ENCODE measurements at regions not wholly inside any gene's neighbourhood (a gene's known extent, or its start where the extent isn't known, plus 50 kb on each side); places are given as distances from the start of the nearest gene placed in this dataset.

GRCh38 chr3:86282106-86282787 is 708.7 kb downstream of the VGLL3 start:
- no peak overlapping the region for H3K4me3 Mint-ChIP-seq
- POLR2A ChIA-PET, result no interaction called here
- no peaks in the 10 kb centered on the region for H3K27me3 Mint-ChIP-seq
- peaks cover 23% of the 10 kb centered on the region for H3K9me3 Mint-ChIP-seq
- intact Hi-C loops (cut with micrococcal nuclease), result no loop called here
- H3K36me3 Mint-ChIP-seq, result no peaks in the 10 kb centered on the region
- H3K27ac Mint-ChIP-seq, result no peak overlapping the region
- CTCF ChIA-PET, result no interaction called here
- H3K4me1 Mint-ChIP-seq (ENCODE audit: low read depth), result no peaks in the 10 kb centered on the region
- no peak for DNase-seq

DNA sequence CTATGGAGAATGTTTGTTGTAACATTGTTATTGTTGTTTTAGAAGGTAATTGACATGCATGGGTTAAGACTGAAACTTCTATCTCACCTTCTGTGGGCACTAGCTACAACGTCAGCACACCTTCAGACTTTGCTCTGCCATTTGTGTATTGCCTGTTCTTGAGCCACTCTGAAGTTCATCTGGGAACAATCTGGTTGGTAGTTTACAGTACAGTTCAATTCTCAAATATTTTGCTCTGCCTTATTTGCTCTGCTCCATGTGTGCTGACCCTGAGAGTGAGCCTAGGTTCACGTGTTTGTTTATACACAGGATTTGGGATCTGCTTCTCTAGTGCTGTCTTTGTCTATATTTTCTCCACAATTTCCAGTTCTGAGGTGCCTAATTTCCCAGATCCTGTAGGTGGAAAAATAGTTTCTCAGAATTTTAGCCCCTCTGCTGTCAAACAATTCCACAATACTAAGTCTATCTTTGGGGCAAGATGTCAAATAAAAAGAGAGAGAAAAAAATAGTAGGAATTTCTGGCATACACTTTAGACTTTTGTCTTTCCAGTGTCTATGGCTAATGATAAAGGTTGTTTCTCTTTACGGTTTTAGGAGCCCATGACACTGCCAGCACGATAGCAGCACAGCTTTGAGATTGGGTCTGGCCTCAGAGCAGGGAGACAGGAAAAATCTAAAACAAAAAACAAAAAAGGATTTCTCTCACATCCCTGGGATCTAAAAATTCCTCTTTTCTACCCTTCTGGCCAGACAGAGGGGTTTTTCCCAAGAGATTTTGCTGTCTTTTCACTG is 721.4 kb downstream of the VGLL3 start:
- no peak overlapping the region for H3K27ac Mint-ChIP-seq
- ChIA-PET POLR2A (no interaction called here), CTCF (no interaction called here)
- intact Hi-C loops (cut with micrococcal nuclease), result no loop called here
- H3K4me3 Mint-ChIP-seq, result no peak overlapping the region
- no peaks in the 10 kb centered on the region for H3K27me3 Mint-ChIP-seq
- no peaks in the 10 kb centered on the region for H3K4me1 Mint-ChIP-seq (ENCODE audit: low read depth)
- no peaks in the 10 kb centered on the region for H3K36me3 Mint-ChIP-seq
- H3K9me3 Mint-ChIP-seq, result peaks cover 3% of the 10 kb centered on the region
- no peak for DNase-seq

GRCh38 chr3:86257955-86258641 is 732.9 kb downstream of the VGLL3 start:
- H3K9me3 Mint-ChIP-seq, result peaks cover 15% of the 10 kb centered on the region
- no peaks in the 10 kb centered on the region for H3K4me1 Mint-ChIP-seq (ENCODE audit: low read depth)
- no peak for DNase-seq
- no peaks in the 10 kb centered on the region for H3K27me3 Mint-ChIP-seq
- H3K36me3 Mint-ChIP-seq, result no peaks in the 10 kb centered on the region
- ChIA-PET POLR2A (no interaction called here), CTCF (no interaction called here)
- intact Hi-C loops (cut with micrococcal nuclease), result no loop called here
- H3K4me3 Mint-ChIP-seq, result no peak overlapping the region
- no peak overlapping the region for H3K27ac Mint-ChIP-seq

GRCh38 chr3:86254480-86254879 is 736.5 kb downstream of the VGLL3 start:
- Mint-ChIP-seq H3K27ac (no peak overlapping the region), H3K9me3 (peaks cover 13% of the 10 kb centered on the region), H3K27me3 (no peaks in the 10 kb centered on the region), H3K36me3 (no peaks in the 10 kb centered on the region), H3K4me1 (ENCODE audit: low read depth) (no peaks in the 10 kb centered on the region), H3K4me3 (no peak overlapping the region)
- CTCF ChIA-PET, result no interaction called here
- DNase-seq, result no peak
- intact Hi-C loops (cut with micrococcal nuclease), result no loop called here
- POLR2A ChIA-PET, result no interaction called here

DNA sequence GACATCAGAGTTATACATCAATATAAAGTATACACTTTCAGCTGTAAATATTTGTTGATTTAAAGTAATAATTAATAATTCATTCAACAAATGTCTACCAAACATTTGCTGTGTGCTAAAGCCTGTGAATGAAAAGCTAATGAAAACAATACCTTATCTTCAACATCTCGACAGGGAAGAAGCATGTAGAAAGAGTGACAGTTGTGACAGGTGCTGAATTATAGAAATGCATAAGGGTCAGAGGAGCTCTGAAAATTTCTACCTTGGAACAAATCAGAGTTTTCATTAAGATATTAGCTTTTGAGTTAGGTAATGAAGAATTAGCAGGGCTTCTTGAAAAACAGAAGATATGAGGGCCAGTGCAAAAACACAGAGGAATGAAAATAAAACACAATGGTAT is 739.2 kb downstream of the VGLL3 start:
- no peak for DNase-seq
- Mint-ChIP-seq H3K36me3 (no peaks in the 10 kb centered on the region), H3K4me1 (ENCODE audit: low read depth) (no peaks in the 10 kb centered on the region), H3K9me3 (peaks cover 24% of the 10 kb centered on the region), H3K27me3 (no peaks in the 10 kb centered on the region), H3K4me3 (no peak overlapping the region), H3K27ac (no peak overlapping the region)
- CTCF ChIA-PET, result no interaction called here
- POLR2A ChIA-PET, result no interaction called here
- intact Hi-C loops (cut with micrococcal nuclease), result no loop called here

DNA sequence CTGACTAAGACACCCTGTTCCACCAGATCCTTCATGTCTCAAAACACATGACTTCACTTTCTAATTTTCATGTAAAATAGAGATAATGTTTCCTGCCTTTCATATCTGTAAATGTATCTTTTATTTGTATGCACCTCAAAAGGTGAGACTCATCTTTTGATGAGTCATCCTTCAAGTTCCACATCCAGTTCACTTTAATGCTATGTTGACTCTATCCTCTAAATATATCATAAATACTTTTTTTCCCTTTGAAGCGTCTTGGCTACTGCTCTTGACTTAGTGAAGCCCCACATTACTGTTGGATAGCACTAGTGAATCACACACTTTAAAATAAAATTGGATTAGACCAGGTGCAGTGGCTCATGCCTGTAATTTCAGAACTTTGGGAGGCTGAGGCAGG is 741.1 kb downstream of the VGLL3 start:
- H3K4me1 Mint-ChIP-seq (ENCODE audit: low read depth), result no peaks in the 10 kb centered on the region
- ChIA-PET CTCF (no interaction called here), POLR2A (no interaction called here)
- intact Hi-C loops (cut with micrococcal nuclease), result no loop called here
- no peak overlapping the region for H3K27ac Mint-ChIP-seq
- H3K9me3 Mint-ChIP-seq, result peaks cover 19% of the 10 kb centered on the region
- no peaks in the 10 kb centered on the region for H3K27me3 Mint-ChIP-seq
- DNase-seq, result no peak
- no peaks in the 10 kb centered on the region for H3K36me3 Mint-ChIP-seq
- no peak overlapping the region for H3K4me3 Mint-ChIP-seq

DNA sequence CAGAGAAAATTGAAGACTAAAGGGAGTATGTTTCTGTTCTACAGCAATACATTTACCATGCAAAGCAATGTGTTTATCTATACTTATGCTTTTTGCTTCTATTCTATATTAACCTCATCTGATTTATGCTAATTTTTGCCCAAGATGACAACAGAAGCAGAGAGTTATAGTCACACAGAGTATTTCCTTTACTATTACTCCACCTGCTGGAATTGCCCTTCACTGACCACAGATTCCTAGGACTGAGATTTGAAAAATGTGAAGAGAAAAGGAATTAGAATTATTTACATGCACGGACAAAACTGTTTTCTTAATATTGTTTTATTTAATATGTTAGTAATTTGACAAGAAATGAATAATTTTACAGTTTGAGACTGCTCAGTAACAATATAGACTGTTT is 745.6 kb downstream of the VGLL3 start:
- Mint-ChIP-seq H3K36me3 (no peaks in the 10 kb centered on the region), H3K4me3 (no peak overlapping the region), H3K27ac (no peak overlapping the region), H3K27me3 (no peaks in the 10 kb centered on the region), H3K9me3 (peaks cover 11% of the 10 kb centered on the region), H3K4me1 (ENCODE audit: low read depth) (no peaks in the 10 kb centered on the region)
- intact Hi-C loops (cut with micrococcal nuclease), result no loop called here
- DNase-seq, result no peak
- CTCF ChIA-PET, result interaction anchor here (0.6 kb wide), 1 partner anchor 493 kb away, joined by 3 read pairs; no protein-coding TSS in a partner anchor
- POLR2A ChIA-PET, result no interaction called here

- CTCF ChIA-PET, result interaction anchor here (0.6 kb wide), 1 partner anchor 493 kb away, joined by 3 read pairs; no protein-coding TSS in a partner anchor
- H3K4me3 Mint-ChIP-seq, result no peak overlapping the region
- no peaks in the 10 kb centered on the region for H3K36me3 Mint-ChIP-seq
- H3K27me3 Mint-ChIP-seq, result no peaks in the 10 kb centered on the region
- H3K27ac Mint-ChIP-seq, result no peak overlapping the region
- no peak for DNase-seq
- peaks cover 11% of the 10 kb centered on the region for H3K9me3 Mint-ChIP-seq
- intact Hi-C loops (cut with micrococcal nuclease), result no loop called here
- POLR2A ChIA-PET, result no interaction called here
- no peaks in the 10 kb centered on the region for H3K4me1 Mint-ChIP-seq (ENCODE audit: low read depth)
These were observed 746.0 kb downstream of the VGLL3 start for GRCh38 chr3:86244905-86245304.

GRCh38 chr3:86239946-86240345 is 751.0 kb downstream of the VGLL3 start:
- H3K9me3 Mint-ChIP-seq, result peaks cover 3% of the 10 kb centered on the region
- H3K4me1 Mint-ChIP-seq (ENCODE audit: low read depth), result no peaks in the 10 kb centered on the region
- H3K4me3 Mint-ChIP-seq, result no peak overlapping the region
- DNase-seq, result no peak
- intact Hi-C loops (cut with micrococcal nuclease), result no loop called here
- H3K27me3 Mint-ChIP-seq, result no peaks in the 10 kb centered on the region
- ChIA-PET POLR2A (no interaction called here), CTCF (no interaction called here)
- no peaks in the 10 kb centered on the region for H3K36me3 Mint-ChIP-seq
- H3K27ac Mint-ChIP-seq, result no peak overlapping the region

DNA sequence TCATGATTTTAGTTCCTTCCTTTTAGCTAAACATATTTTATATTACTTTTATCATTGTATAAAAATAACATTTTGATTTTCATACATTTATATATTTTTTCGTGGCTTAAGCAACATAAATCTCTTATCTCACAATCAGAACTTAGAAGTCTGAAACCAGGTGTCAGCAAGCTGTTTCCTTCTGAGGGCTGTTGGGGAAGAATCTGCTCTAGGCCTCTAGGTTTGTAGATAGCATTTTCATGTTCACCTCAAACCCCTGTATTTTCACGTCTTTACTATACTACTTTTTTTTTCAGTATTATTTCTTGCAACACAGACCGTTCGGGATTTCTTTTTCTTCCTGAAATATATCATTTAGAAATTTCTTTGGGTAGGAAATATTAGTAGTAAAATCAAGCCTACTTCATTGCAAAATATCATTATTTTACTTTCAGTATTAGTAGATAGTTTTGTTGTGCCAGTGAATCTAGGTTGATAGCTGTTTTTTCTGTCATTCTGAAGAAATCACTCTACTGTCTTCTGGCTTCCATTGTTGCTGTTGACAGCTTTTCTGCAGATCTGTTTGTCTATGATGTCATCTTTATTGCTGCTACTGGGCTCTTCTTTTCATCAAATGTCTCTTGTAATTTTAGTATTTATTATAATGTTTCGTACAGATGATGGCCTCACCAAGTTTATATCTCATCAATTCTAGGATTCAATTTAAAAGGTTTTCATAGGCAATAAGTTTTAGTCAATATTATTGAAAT is 756.3 kb downstream of the VGLL3 start:
- H3K4me3 Mint-ChIP-seq, result no peak overlapping the region
- no peaks in the 10 kb centered on the region for H3K27me3 Mint-ChIP-seq
- no peak overlapping the region for H3K27ac Mint-ChIP-seq
- ChIA-PET CTCF (no interaction called here), POLR2A (no interaction called here)
- no peak for DNase-seq
- H3K36me3 Mint-ChIP-seq, result no peaks in the 10 kb centered on the region
- peaks cover 3% of the 10 kb centered on the region for H3K9me3 Mint-ChIP-seq
- H3K4me1 Mint-ChIP-seq (ENCODE audit: low read depth), result no peaks in the 10 kb centered on the region
- intact Hi-C loops (cut with micrococcal nuclease), result no loop called here

- intact Hi-C loops (cut with micrococcal nuclease), result no loop called here
- no peak overlapping the region for H3K4me3 Mint-ChIP-seq
- POLR2A ChIA-PET, result no interaction called here
- no peak overlapping the region for H3K27ac Mint-ChIP-seq
- H3K27me3 Mint-ChIP-seq, result no peaks in the 10 kb centered on the region
- no peaks in the 10 kb centered on the region for H3K4me1 Mint-ChIP-seq (ENCODE audit: low read depth)
- no peaks in the 10 kb centered on the region for H3K9me3 Mint-ChIP-seq
- no peaks in the 10 kb centered on the region for H3K36me3 Mint-ChIP-seq
- CTCF ChIA-PET, result no interaction called here
- DNase-seq, result no peak
These were observed 760.2 kb downstream of the VGLL3 start for GRCh38 chr3:86230762-86231161.

- Mint-ChIP-seq H3K27me3 (no peaks in the 10 kb centered on the region), H3K4me1 (ENCODE audit: low read depth) (no peaks in the 10 kb centered on the region), H3K27ac (no peak overlapping the region), H3K36me3 (no peaks in the 10 kb centered on the region), H3K4me3 (no peak overlapping the region), H3K9me3 (no peaks in the 10 kb centered on the region)
- ChIA-PET CTCF (no interaction called here), POLR2A (no interaction called here)
- DNase-seq, result no peak
- intact Hi-C loops (cut with micrococcal nuclease), result no loop called here
These were observed 761.2 kb downstream of the VGLL3 start for GRCh38 chr3:86229775-86230094.

All from activated CD4-positive, alpha-beta memory T cell treated with anti-CD3 and anti-CD28 coated beads for 36 hours (primary cell).